GM12878 (cell line): ENCODE measurements at regions not wholly inside any gene's neighbourhood (a gene's known extent, or its start where the extent isn't known, plus 50 kb on each side); places are given as distances from the start of the nearest gene placed in this dataset.

Experiments
- ATF3 ChIP-seq: IDR thresholded peaks from 2 replicates; pipeline ENCODE4 v1.6.1; 2011; ENCODE audit warnings: low read depth, mild to moderate bottlenecking, low read length, moderate library complexity, borderline replicate concordance; ENCODE audit errors: extremely low read depth
- CTCF ChIP-seq, 3 experiments: IDR thresholded peaks in 2 of 3; conservative IDR thresholded peaks in 1 of 3; 2 replicates each; pipeline ENCODE4 v1.5.1; 2011; ENCODE audit warnings: low read depth in 3 of 3, low read length in 3 of 3, mild to moderate bottlenecking in 3 of 3, control low read depth in 2 of 3, moderate library complexity in 2 of 3, inconsistent platforms in 1 of 3, mixed read lengths in 1 of 3; ENCODE audit not compliant: control insufficient read depth in 2 of 3, insufficient read depth in 1 of 3; ENCODE audit errors: extremely low read depth in 1 of 3
- E2F4 ChIP-seq: IDR thresholded peaks from 2 replicates; pipeline ENCODE4 v1.6.1; 2012; ENCODE audit warnings: low read depth, low read length, improper control_type of control experiment
- EGR1 ChIP-seq, 2 experiments: IDR thresholded peaks; 1 replicate in 1 of 2; 2 replicates in 1 of 2; pipeline ENCODE4 v1.6.1; 2011 to 2012; ENCODE audit warnings: low read depth in 2 of 2, low read length in 2 of 2, borderline replicate concordance in 1 of 2, mild to moderate bottlenecking in 1 of 2, moderate library complexity in 1 of 2
- EP300 ChIP-seq, 2 experiments: fragments of 150-350 bp in 1 of 2; IDR thresholded peaks; 2 replicates each; pipeline ENCODE4 v1.6.1; 2011 to 2012; ENCODE audit warnings: low read depth in 2 of 2, low read length in 2 of 2, borderline replicate concordance in 1 of 2, improper control_type of control experiment in 1 of 2, inconsistent platforms in 1 of 2; ENCODE audit not compliant: control insufficient read depth in 1 of 2
- EZH2 ChIP-seq: IDR thresholded peaks from 2 replicates; pipeline ENCODE4 v1.6.1; 2012; ENCODE audit warnings: low read depth, mild to moderate bottlenecking, control low read depth, inconsistent platforms, low read length, borderline replicate concordance; ENCODE audit not compliant: control insufficient read depth
- FOXM1 ChIP-seq: IDR thresholded peaks from 2 replicates; pipeline ENCODE4 v1.6.1; 2012; ENCODE audit warnings: low read depth, mild to moderate bottlenecking, inconsistent platforms, low read length, moderate library complexity
- IKZF1 ChIP-seq: fragments of 450-650 bp; conservative IDR thresholded peaks from 2 replicates; pipeline ENCODE4 v1.6.1; 2017; ENCODE audit warnings: antibody characterized with exemption, mild to moderate bottlenecking
- JUNB ChIP-seq: IDR thresholded peaks from 2 replicates; pipeline ENCODE4 v1.6.1; 2016; ENCODE audit warnings: antibody characterized with exemption, mild to moderate bottlenecking
- MAX ChIP-seq: IDR thresholded peaks from 2 replicates; pipeline ENCODE4 v1.6.1; 2012; ENCODE audit warnings: low read depth, low read length, improper control_type of control experiment
- MYC ChIP-seq: IDR thresholded peaks from 2 replicates; pipeline ENCODE4 v1.6.1; 2011; ENCODE audit warnings: mild to moderate bottlenecking, low read length, moderate library complexity, inconsistent platforms; ENCODE audit not compliant: insufficient read depth, insufficient replicate concordance, insufficient read length, severe bottlenecking
- POLR2A ChIP-seq: IDR thresholded peaks from 2 replicates; pipeline ENCODE4 v1.6.1; 2011; ENCODE audit warnings: low read depth, mild to moderate bottlenecking, low read length
- POLR2AphosphoS5 ChIP-seq: IDR thresholded peaks from 2 replicates; pipeline ENCODE4 v1.6.1; 2011; ENCODE audit warnings: mild to moderate bottlenecking, low read length, inconsistent platforms
- USF2 ChIP-seq: IDR thresholded peaks from 2 replicates; pipeline ENCODE4 v1.6.1; 2011; ENCODE audit warnings: low read depth, low read length, improper control_type of control experiment, borderline replicate concordance

DNA sequence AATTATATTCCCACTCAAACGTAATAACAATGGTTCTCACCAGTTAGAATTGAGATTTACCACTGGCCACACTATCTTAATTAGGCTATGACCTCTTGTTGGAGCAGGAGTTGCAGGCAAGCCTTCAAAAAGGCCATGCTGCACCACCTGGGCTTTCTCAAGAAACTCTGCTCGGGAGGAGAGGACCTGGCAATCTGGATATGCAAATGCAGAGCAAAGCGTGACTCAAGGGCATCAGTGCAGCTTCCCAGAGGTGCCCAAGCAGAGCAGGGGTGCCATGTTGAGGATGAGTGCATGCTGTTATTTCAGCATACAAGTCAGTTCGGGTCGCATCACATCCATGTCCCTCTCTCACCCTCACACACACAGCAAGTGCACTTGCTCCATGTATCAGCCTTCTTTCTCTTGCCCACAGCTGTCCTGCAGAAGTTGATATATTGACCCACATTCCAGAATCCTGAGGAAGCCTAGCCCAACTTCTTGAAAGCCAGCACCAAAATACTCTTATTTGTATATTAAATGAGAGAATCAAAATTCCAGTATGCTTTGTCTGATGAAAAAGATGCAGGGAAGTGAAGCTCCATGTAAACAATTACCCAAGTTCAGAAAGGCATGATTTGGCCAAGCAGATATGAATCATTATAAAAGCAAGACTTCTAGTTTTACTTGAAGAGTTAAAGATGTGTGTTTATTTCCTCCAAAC is 55.7 kb upstream of the IL6 start:
- TF ChIP-seq USF2 (no peak), IKZF1 (no peak), POLR2A (no peak), POLR2AphosphoS5 (no peak), MYC (no peak), E2F4 (no peak), MAX (no peak), ATF3 (no peak), EZH2 (no peak), EGR1 (IDR thresholded peaks at IDR 0.05; ENCODE audit: borderline replicate concordance in 1 of 2, low read depth in 2 of 2, low read length in 2 of 2) (no peak), CTCF (IDR thresholded peaks at IDR 0.05 in 2 of 3, conservative IDR thresholded peaks at IDR 0.05 in 1 of 3; ENCODE audit: control insufficient read depth in 2 of 3, extremely low read depth in 1 of 3, insufficient read depth in 1 of 3, low read depth in 3 of 3, low read length in 3 of 3) (no peak), JUNB (no peak), EP300 (IDR thresholded peaks at IDR 0.05; ENCODE audit: borderline replicate concordance in 1 of 2, control insufficient read depth in 1 of 2, low read depth in 2 of 2, low read length in 2 of 2) (no peak), FOXM1 (no peak)
